MM.1S (cell line): ENCODE measurements at regions not wholly inside any gene's neighbourhood (a gene's known extent, or its start where the extent isn't known, plus 50 kb on each side); places are given as distances from the start of the nearest gene placed in this dataset.

Source experiments
- CTCF ChIP-seq: fragments of 300-600 bp; sonication (generic); IDR thresholded peaks from 2 replicates; pipeline ENCODE4 v1.5.1; 2016; ENCODE audit warnings: antibody characterized with exemption, low read length, mixed read lengths
- EZH2 ChIP-seq: fragments of 300-600 bp; sonication (generic); optimal IDR thresholded peaks from 2 replicates; pipeline ENCODE3; 2017; ENCODE audit warnings: low read depth, mild to moderate bottlenecking, antibody characterized with exemption, low read length, mixed read lengths

- TF ChIP-seq EZH2 (no peak), CTCF (no peak)
These were observed 269.6 kb upstream of the NEBL start for GRCh38 chr10:21166557-21167287.
